ENCODE measurements at regions not wholly inside any gene's neighbourhood (a gene's known extent, or its start where the extent isn't known, plus 50 kb on each side); places are given as distances from the start of the nearest gene placed in this dataset.

- no peak overlapping the region for H3K27ac ChIP-seq (ENCODE audit: low read length)
- no peak for DNase-seq (ENCODE audit: low read depth, low spot score)
- H3K27me3 ChIP-seq (ENCODE audit: control insufficient read depth, insufficient read depth, low read length): no peaks in the 10 kb centered on the region
These were observed 622.3 kb upstream of the ARID1B start for GRCh38 chr6:156154896-156155295.

DNA sequence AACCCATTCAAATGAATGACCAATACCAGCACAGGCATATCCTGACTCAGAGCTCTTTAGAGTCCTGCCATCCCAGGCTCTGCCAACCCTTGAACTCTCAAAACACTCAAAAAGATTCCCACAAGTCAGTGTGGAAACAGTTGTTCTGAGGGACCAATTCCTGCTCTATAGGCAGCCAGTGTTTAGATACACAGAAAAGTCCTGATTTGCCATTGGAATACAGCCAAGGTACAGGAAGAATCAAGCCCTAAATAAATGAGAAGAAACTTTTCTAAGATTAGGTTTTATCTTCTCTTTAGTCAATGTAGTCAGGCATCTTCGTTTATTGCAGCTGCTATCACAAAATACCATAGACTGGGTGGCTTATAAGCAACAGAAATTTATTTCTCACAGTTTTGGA is 626.8 kb upstream of the ARID1B start:
- no CpG with 5 or more reads among the region's 1 CpG for WGBS (ENCODE audit: insufficient coverage, insufficient read length)

More at GRCh38 chr6:156154896-156155295, 622.3 kb upstream of the ARID1B start:
- H3K36me3 ChIP-seq (ENCODE audit: control insufficient read depth, insufficient read depth, low read length): no peaks in the 10 kb centered on the region
- no peak overlapping the region for H3K4me3 ChIP-seq (ENCODE audit: low read length)
- WGBS (ENCODE audit: insufficient coverage, insufficient read length): 100% methylated on average over 1 of the region's 4 CpGs
- H3K9me3 ChIP-seq (ENCODE audit: control insufficient read depth, insufficient read depth, low read length): no peaks in the 10 kb centered on the region; the same call in 1 of the 2 replicates
- H3K4me1 ChIP-seq (ENCODE audit: control insufficient read depth, insufficient read depth, low read length): no peaks in the 10 kb centered on the region

GRCh38 chr6:156146891-156147290 is 630.3 kb upstream of the ARID1B start:
- no peaks in the 10 kb centered on the region; the same call in 1 of the 2 replicates for H3K9me3 ChIP-seq (ENCODE audit: control insufficient read depth, insufficient read depth, low read length)
- no peaks in the 10 kb centered on the region for H3K36me3 ChIP-seq (ENCODE audit: control insufficient read depth, insufficient read depth, low read length)
- no peaks in the 10 kb centered on the region for H3K4me1 ChIP-seq (ENCODE audit: control insufficient read depth, insufficient read depth, low read length)
- WGBS (ENCODE audit: insufficient coverage, insufficient read length): no CpG with 5 or more reads among the region's 7 CpGs
- no peak for DNase-seq (ENCODE audit: low read depth, low spot score)
- H3K27me3 ChIP-seq (ENCODE audit: control insufficient read depth, insufficient read depth, low read length): no peaks in the 10 kb centered on the region
- no peak overlapping the region for H3K4me3 ChIP-seq (ENCODE audit: low read length)
- H3K27ac ChIP-seq (ENCODE audit: low read length): no peak overlapping the region

More for the DNA sequence above, 626.8 kb upstream of the ARID1B start:
- Histone ChIP-seq H3K36me3 (ENCODE audit: control insufficient read depth, insufficient read depth, low read length) (no peaks in the 10 kb centered on the region), H3K4me3 (ENCODE audit: low read length) (no peak overlapping the region), H3K9me3 (ENCODE audit: control insufficient read depth, insufficient read depth, low read length) (no peaks in the 10 kb centered on the region; the same call in 1 of the 2 replicates), H3K27me3 (ENCODE audit: control insufficient read depth, insufficient read depth, low read length) (no peaks in the 10 kb centered on the region), H3K27ac (ENCODE audit: low read length) (no peak overlapping the region), H3K4me1 (ENCODE audit: control insufficient read depth, insufficient read depth, low read length) (no peaks in the 10 kb centered on the region)
- no peak for DNase-seq (ENCODE audit: low read depth, low spot score)

GRCh38 chr6:156131221-156131903 is 645.8 kb upstream of the ARID1B start:
- Histone ChIP-seq H3K4me3 (ENCODE audit: low read length) (no peak overlapping the region), H3K27ac (ENCODE audit: low read length) (no peak overlapping the region)
- no CpG with 5 or more reads among the region's 6 CpGs for WGBS (ENCODE audit: insufficient coverage, insufficient read length)

DNA sequence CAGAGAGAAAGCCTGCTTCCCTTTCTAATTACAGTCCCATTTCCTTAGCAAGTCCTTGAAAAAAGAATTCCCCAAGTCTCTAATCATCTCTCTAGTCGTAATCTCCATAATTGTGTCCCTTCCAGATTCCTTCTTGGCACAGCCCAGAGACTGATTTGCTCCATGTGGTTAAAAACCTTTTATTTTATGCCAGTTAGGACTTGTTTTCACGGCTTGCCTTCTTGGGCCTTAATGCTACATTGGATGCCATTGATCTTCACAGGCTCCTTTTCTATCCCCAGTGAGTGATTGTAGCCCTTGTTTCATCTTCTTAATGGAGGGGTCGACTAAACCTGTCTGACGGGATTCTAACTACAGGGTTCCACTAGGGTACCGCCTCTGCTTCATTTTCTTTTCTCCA is 650.6 kb upstream of the ARID1B start:
- H3K4me3 ChIP-seq (ENCODE audit: low read length): no peak overlapping the region
- DNase-seq (ENCODE audit: low read depth, low spot score): no peak
- no peak overlapping the region for H3K27ac ChIP-seq (ENCODE audit: low read length)
- H3K36me3 ChIP-seq (ENCODE audit: control insufficient read depth, insufficient read depth, low read length): no peaks in the 10 kb centered on the region
- no peaks in the 10 kb centered on the region for H3K27me3 ChIP-seq (ENCODE audit: control insufficient read depth, insufficient read depth, low read length)
- no CpG with 5 or more reads among the region's 5 CpGs for WGBS (ENCODE audit: insufficient coverage, insufficient read length)
- H3K4me1 ChIP-seq (ENCODE audit: control insufficient read depth, insufficient read depth, low read length): no peaks in the 10 kb centered on the region
- H3K9me3 ChIP-seq (ENCODE audit: control insufficient read depth, insufficient read depth, low read length): no peaks in the 10 kb centered on the region

More at GRCh38 chr6:156131221-156131903, 645.8 kb upstream of the ARID1B start:
- Histone ChIP-seq H3K36me3 (ENCODE audit: control insufficient read depth, insufficient read depth, low read length) (no peaks in the 10 kb centered on the region), H3K9me3 (ENCODE audit: control insufficient read depth, insufficient read depth, low read length) (no peaks in the 10 kb centered on the region), H3K27me3 (ENCODE audit: control insufficient read depth, insufficient read depth, low read length) (no peaks in the 10 kb centered on the region), H3K4me1 (ENCODE audit: control insufficient read depth, insufficient read depth, low read length) (no peaks in the 10 kb centered on the region)
- DNase-seq (ENCODE audit: low read depth, low spot score): no peak

GRCh38 chr6:156125844-156126243 is 651.3 kb upstream of the ARID1B start:
- Histone ChIP-seq H3K4me3 (ENCODE audit: low read length) (no peak overlapping the region), H3K27ac (ENCODE audit: low read length) (no peak overlapping the region), H3K27me3 (ENCODE audit: control insufficient read depth, insufficient read depth, low read length) (no peaks in the 10 kb centered on the region), H3K4me1 (ENCODE audit: control insufficient read depth, insufficient read depth, low read length) (no peaks in the 10 kb centered on the region), H3K9me3 (ENCODE audit: control insufficient read depth, insufficient read depth, low read length) (no peaks in the 10 kb centered on the region), H3K36me3 (ENCODE audit: control insufficient read depth, insufficient read depth, low read length) (no peaks in the 10 kb centered on the region)
- whole genome bisulfite sequencing (ENCODE audit: insufficient coverage, insufficient read length): no CpG with 5 or more reads among the region's 2 CpGs
- DNase-seq (ENCODE audit: low read depth, low spot score): no peak

GRCh38 chr6:156123731-156124130 is 653.4 kb upstream of the ARID1B start:
- Histone ChIP-seq H3K4me3 (ENCODE audit: low read length) (no peak overlapping the region), H3K27ac (ENCODE audit: low read length) (no peak overlapping the region), H3K4me1 (ENCODE audit: control insufficient read depth, insufficient read depth, low read length) (no peaks in the 10 kb centered on the region), H3K27me3 (ENCODE audit: control insufficient read depth, insufficient read depth, low read length) (no peaks in the 10 kb centered on the region), H3K9me3 (ENCODE audit: control insufficient read depth, insufficient read depth, low read length) (no peaks in the 10 kb centered on the region), H3K36me3 (ENCODE audit: control insufficient read depth, insufficient read depth, low read length) (no peaks in the 10 kb centered on the region)
- no CpG with 5 or more reads among the region's 5 CpGs for WGBS (ENCODE audit: insufficient coverage, insufficient read length)
- DNase-seq (ENCODE audit: low read depth, low spot score): no peak

- Histone ChIP-seq H3K4me1 (ENCODE audit: control insufficient read depth, insufficient read depth, low read length) (no peaks in the 10 kb centered on the region), H3K4me3 (ENCODE audit: low read length) (no peak overlapping the region), H3K9me3 (ENCODE audit: control insufficient read depth, insufficient read depth, low read length) (no peaks in the 10 kb centered on the region), H3K36me3 (ENCODE audit: control insufficient read depth, insufficient read depth, low read length) (no peaks in the 10 kb centered on the region), H3K27me3 (ENCODE audit: control insufficient read depth, insufficient read depth, low read length) (no peaks in the 10 kb centered on the region), H3K27ac (ENCODE audit: low read length) (no peak overlapping the region)
- DNase-seq (ENCODE audit: low read depth, low spot score): no peak
- WGBS (ENCODE audit: insufficient coverage, insufficient read length): no CpG with 5 or more reads among the region's 6 CpGs
These were observed 655.2 kb upstream of the ARID1B start for GRCh38 chr6:156121973-156122372.

DNA sequence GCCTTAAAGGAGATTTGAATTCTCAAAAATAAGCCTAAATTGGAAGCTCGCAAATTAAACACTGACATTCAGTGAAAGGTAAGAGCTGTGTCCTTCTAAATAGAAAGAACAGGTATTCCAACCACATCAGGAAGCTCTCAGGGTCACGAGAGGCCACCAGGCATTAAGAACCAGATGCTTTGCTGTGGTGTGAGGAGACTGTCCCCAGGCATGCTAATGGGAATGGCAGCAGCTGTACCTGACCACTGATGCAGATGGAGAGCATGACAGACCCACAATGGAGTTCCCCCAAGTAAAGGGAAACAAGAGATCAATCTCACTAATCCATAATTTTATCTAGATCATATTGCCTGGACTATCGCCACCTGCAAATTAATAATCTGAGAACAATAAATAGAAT is 658.9 kb upstream of the NOX3 start:
- H3K4me3 ChIP-seq (ENCODE audit: low read length): no peak overlapping the region
- no peaks in the 10 kb centered on the region for H3K4me1 ChIP-seq (ENCODE audit: control insufficient read depth, insufficient read depth, low read length)
- H3K27me3 ChIP-seq (ENCODE audit: control insufficient read depth, insufficient read depth, low read length): no peaks in the 10 kb centered on the region
- no CpG with 5 or more reads among the region's 3 CpGs for WGBS (ENCODE audit: insufficient coverage, insufficient read length)
- H3K36me3 ChIP-seq (ENCODE audit: control insufficient read depth, insufficient read depth, low read length): no peaks in the 10 kb centered on the region
- no peak overlapping the region for H3K27ac ChIP-seq (ENCODE audit: low read length)
- no peaks in the 10 kb centered on the region for H3K9me3 ChIP-seq (ENCODE audit: control insufficient read depth, insufficient read depth, low read length)
- DNase-seq (ENCODE audit: low read depth, low spot score): no peak

DNA sequence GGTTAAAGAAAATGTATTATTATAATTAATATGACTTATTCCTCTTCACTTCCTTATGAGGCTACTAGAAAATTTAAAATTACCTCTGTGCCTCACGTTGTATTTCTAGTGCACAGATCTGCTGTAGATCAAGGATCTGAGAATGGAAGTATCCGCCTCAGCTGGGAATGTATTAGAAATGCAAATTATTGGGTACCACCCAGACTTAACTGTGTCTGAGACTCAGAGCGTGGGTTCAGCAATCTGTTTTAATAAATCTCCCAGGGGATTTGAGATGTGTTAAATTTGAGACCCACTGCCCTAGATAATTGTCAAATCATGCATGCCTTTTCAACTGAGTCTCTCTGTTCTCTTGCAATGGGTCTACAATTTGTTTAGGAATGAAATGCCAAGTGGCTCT is 658.0 kb upstream of the NOX3 start:
- Histone ChIP-seq H3K4me3 (ENCODE audit: low read length) (no peak overlapping the region), H3K4me1 (ENCODE audit: control insufficient read depth, insufficient read depth, low read length) (no peaks in the 10 kb centered on the region), H3K36me3 (ENCODE audit: control insufficient read depth, insufficient read depth, low read length) (no peaks in the 10 kb centered on the region), H3K9me3 (ENCODE audit: control insufficient read depth, insufficient read depth, low read length) (no peaks in the 10 kb centered on the region), H3K27me3 (ENCODE audit: control insufficient read depth, insufficient read depth, low read length) (no peaks in the 10 kb centered on the region), H3K27ac (ENCODE audit: low read length) (no peak overlapping the region)
- no CpG with 5 or more reads among the region's 3 CpGs for WGBS (ENCODE audit: insufficient coverage, insufficient read length)
- no peak for DNase-seq (ENCODE audit: low read depth, low spot score)

DNA sequence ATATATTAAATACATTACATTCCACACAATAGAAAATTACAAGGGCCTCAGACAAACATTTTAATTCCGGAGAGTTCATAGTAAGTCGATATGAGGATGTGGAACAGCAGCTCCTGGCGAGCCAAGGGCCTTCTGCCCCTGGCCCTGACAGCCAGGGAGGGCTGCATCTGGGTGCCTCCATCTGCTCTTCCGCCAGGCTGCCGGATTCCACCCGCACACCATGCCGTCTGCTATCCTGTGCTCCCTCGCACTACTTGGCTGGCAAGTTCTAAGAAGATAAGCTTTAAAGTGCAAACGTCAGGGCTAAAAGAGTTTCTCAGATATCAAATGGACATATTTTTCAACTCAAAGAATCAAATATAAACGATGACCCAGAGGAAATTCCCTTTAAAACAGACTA is 656.3 kb upstream of the NOX3 start:
- Histone ChIP-seq H3K36me3 (ENCODE audit: control insufficient read depth, insufficient read depth, low read length) (no peaks in the 10 kb centered on the region), H3K4me1 (ENCODE audit: control insufficient read depth, insufficient read depth, low read length) (no peaks in the 10 kb centered on the region), H3K9me3 (ENCODE audit: control insufficient read depth, insufficient read depth, low read length) (no peaks in the 10 kb centered on the region), H3K4me3 (ENCODE audit: low read length) (no peak overlapping the region), H3K27me3 (ENCODE audit: control insufficient read depth, insufficient read depth, low read length) (no peaks in the 10 kb centered on the region), H3K27ac (ENCODE audit: low read length) (no peak overlapping the region)
- WGBS (ENCODE audit: insufficient coverage, insufficient read length): no CpG with 5 or more reads among the region's 10 CpGs
- DNase-seq (ENCODE audit: low read depth, low spot score): no peak
